Neural crest cell (in vitro differentiated cells): ENCODE measurements at regions not wholly inside any gene's neighbourhood (a gene's known extent, or its start where the extent isn't known, plus 50 kb on each side); places are given as distances from the start of the nearest gene placed in this dataset.

Source experiments
- DNase-seq: peaks from one replicate; pipeline ENCODE4 v3.0.0; 2021; ENCODE audit warnings: low read depth, mixed read lengths, low spot score
- H3K27ac Mint-ChIP-seq: one replicate; pipeline ENCODE4 v1.8.0; 2021; ENCODE audit warnings: mild to moderate bottlenecking, mixed read lengths; ENCODE audit not compliant: unreplicated experiment
- H3K27me3 Mint-ChIP-seq: 2 replicates; pipeline ENCODE4 v1.8.0; 2021; ENCODE audit warnings: low read depth, mild to moderate bottlenecking, mixed read lengths
- H3K36me3 Mint-ChIP-seq: 2 replicates; pipeline ENCODE4 v1.8.0; 2021; ENCODE audit warnings: low read depth, mild to moderate bottlenecking, mixed read lengths
- H3K4me1 Mint-ChIP-seq: 2 replicates; pipeline ENCODE4 v1.8.0; 2021; ENCODE audit warnings: mixed read lengths
- H3K4me3 Mint-ChIP-seq: one replicate; pipeline ENCODE4 v1.8.0; 2021; ENCODE audit warnings: mild to moderate bottlenecking, mixed read lengths
- H3K9me3 Mint-ChIP-seq: 2 replicates; pipeline ENCODE4 v1.8.0; 2021; ENCODE audit warnings: mixed read lengths
- CTCF ChIP-seq: fragments of 200-600 bp; sonication (generic); conservative IDR thresholded peaks from 2 replicates; pipeline ENCODE4 v1.5.0; 2021; ENCODE audit warnings: antibody characterized with exemption, mild to moderate bottlenecking

- Mint-ChIP-seq H3K4me3 (no peak overlapping the region), H3K9me3 (peaks cover 5% of the 10 kb centered on the region), H3K27ac (peak overlapping the region; percentile 60), H3K27me3 (peaks cover 5% of the 10 kb centered on the region), H3K4me1 (no peaks in the 10 kb centered on the region), H3K36me3 (no peaks in the 10 kb centered on the region)
- TF ChIP-seq CTCF, result no peak
- DNase-seq, result no peak
Observed at GRCh38 chr1:30489737-30490389, 233.5 kb downstream of the MATN1 start.

- Mint-ChIP-seq H3K4me1 (no peaks in the 10 kb centered on the region), H3K27me3 (peaks cover 5% of the 10 kb centered on the region), H3K9me3 (peaks cover 7% of the 10 kb centered on the region), H3K4me3 (no peak overlapping the region), H3K36me3 (peaks cover 3% of the 10 kb centered on the region), H3K27ac (no peak overlapping the region)
- TF ChIP-seq CTCF, result no peak
- no peak for DNase-seq
Observed at GRCh38 chr1:30488324-30488913, 235.0 kb downstream of the MATN1 start.

- no peak overlapping the region for H3K27ac Mint-ChIP-seq
- no peak for DNase-seq
- peaks cover 9% of the 10 kb centered on the region for H3K9me3 Mint-ChIP-seq
- H3K4me3 Mint-ChIP-seq, result no peak overlapping the region
- no peaks in the 10 kb centered on the region for H3K4me1 Mint-ChIP-seq
- no peak for TF ChIP-seq CTCF
- peaks cover 4% of the 10 kb centered on the region for H3K36me3 Mint-ChIP-seq
- peaks cover 5% of the 10 kb centered on the region for H3K27me3 Mint-ChIP-seq
Observed at GRCh38 chr1:30487042-30487441, 236.3 kb downstream of the MATN1 start.

GRCh38 chr1:30485072-30485471 is 238.3 kb downstream of the MATN1 start:
- Mint-ChIP-seq H3K27me3 (peaks cover 5% of the 10 kb centered on the region), H3K4me3 (no peak overlapping the region), H3K27ac (no peak overlapping the region), H3K9me3 (peaks cover 16% of the 10 kb centered on the region), H3K4me1 (no peaks in the 10 kb centered on the region), H3K36me3 (peaks cover 12% of the 10 kb centered on the region)
- no peak for TF ChIP-seq CTCF
- DNase-seq, result no peak

- H3K36me3 Mint-ChIP-seq, result peaks cover 12% of the 10 kb centered on the region
- no peaks in the 10 kb centered on the region for H3K4me1 Mint-ChIP-seq
- DNase-seq, result no peak
- no peak overlapping the region for H3K4me3 Mint-ChIP-seq
- peaks cover 5% of the 10 kb centered on the region for H3K27me3 Mint-ChIP-seq
- peaks cover 13% of the 10 kb centered on the region for H3K9me3 Mint-ChIP-seq
- H3K27ac Mint-ChIP-seq, result no peak overlapping the region
- no peak for TF ChIP-seq CTCF
Observed at GRCh38 chr1:30484668-30485067, 238.7 kb downstream of the MATN1 start.
